GM21515 (cell line): ENCODE measurements at regions not wholly inside any gene's neighbourhood (a gene's known extent, or its start where the extent isn't known, plus 50 kb on each side); places are given as distances from the start of the nearest gene placed in this dataset.

Experiments
- ATAC-seq: cut with Tn5 transposase; IDR thresholded peaks from one replicate; pipeline ENCODE4 v1.9.1; 2021; ENCODE audit not compliant: unreplicated experiment

DNA sequence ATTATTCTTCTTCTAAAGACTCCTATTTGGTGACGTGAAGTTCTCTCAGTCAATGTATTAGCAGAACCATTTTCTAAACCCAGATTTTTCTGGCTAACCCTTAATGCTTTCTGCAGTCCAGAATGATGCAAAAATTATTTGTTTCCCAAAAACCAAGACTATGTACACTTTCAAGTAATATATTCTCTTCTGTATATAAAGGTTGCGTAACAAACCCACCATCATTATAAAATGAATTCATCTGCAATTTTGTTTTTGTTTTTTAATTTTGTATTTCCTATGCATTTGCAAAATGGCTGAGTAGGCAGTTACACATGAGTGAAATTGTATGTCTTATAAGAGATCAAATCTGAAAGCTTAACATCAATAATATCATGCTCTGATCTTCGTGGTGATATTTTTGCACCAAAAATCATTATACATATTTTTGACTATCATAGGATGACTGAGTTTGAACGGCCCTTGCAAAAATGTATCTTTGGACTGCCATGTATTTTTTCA is 593.6 kb downstream of the ZIC1 start:
- ATAC-seq = no peak

DNA sequence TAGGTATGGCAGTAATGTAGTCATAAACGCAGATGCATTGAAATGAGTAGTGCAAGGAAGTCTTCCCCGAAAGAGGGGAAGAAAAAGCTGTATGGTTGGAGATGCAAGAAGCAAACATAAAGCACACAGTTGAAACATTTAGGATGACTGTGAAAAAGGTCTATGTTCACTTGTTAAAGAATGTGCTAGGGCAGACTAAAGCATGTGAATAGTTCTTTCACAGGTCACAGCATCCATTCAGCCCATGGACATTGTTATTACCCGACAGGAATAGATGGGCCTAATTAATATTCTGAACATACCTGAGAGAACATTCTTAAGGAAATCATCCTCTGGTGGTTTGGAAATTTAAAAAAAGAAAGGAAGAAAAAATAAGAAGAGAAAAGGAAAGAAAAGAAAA is 595.2 kb downstream of the ZIC1 start:
- no peak for ATAC-seq

DNA sequence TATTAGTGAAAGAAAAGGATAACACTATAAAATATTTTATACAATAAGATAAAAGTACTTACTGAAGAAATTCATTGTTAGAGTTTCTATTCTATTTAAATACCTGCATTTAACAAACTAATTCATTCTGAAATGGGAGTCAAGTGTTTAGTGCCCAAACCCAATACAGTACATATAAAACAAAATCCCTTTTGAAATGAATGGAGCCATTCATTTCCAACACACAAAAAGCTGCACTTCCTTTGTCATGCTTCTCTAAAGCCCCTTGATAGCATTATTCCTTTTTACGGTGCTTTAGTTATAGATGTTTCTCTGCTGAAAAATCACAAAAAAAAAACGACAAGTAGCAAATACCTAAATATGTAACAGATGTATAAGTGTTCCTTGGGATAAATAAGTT is 596.3 kb downstream of the ZIC1 start:
- ATAC-seq = no peak

DNA sequence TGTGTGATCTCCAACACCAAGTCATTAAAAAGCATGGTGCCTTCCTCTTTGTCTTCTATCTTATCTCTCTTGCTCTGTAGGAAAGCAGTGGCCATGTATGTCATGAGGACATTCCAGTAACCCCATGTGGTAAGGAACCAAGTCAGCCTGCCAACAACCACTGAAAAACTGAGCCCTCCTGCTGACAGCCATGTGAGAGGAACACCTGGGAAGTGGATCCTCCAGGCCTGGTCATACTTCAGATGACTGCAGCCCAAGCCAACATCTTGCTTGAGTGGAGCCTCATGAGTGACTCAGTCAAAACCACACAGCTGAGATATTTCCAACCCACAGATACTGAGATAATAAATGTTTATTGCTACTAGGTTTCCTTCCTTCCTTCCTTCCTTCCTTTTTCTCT is 597.3 kb downstream of the ZIC1 start:
- no peak for ATAC-seq

DNA sequence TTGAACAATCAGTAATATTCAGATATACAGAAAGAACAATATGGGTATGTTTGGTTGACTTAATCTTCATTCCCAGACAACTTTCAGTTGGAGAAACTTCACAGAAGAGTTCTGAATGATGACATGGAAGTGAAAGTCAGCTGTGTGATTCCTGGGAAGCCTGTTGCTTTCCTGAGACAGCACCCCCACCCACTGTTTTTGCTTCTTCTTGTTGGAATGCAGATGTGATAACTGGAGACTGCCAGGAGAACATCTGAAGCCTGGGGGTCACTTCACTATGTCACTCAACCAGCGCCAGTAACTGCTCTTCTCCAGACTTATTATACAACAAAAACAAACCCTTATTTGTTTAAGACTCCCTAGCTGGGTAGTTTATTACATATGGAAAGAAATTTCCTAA is 599.4 kb downstream of the ZIC1 start:
- no peak for ATAC-seq

DNA sequence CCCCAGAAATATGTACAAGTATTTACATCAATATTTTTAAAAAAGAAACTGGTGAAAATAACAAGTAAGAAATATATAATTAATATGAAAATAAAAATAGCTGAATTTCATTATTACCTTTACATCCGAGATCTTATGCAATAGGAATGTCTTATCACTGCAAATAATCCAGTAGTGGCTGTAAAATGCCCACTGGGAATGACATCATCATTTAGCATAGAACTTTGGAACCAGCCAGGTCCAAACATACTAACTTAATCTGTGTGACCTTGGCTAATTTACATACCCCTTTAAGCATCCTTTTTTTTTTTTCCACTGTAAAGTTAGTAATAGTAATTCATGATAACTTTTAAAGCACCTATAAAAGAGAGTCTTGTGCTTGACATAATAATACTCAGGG is 611.7 kb downstream of the ZIC1 start:
- no peak for ATAC-seq

DNA sequence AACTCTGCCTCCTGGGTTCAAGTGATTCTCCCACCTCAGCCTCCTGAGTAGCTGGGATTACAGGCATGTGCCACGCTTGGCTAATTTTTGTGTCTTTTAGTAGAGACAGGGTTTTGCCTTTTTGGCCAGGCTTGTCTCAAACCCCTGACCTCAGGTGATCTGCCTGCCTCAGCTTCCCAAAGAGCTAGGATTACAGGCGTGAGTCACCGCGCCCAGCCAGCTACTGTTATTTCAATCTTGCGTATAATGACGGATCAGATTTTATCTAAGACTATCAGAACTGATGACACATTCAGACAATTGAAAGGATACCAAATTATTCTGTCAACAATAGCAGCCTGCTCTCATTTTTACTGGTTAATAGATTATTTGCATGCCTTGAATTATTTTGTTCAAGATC is 612.2 kb downstream of the ZIC1 start:
- ATAC-seq = no peak

DNA sequence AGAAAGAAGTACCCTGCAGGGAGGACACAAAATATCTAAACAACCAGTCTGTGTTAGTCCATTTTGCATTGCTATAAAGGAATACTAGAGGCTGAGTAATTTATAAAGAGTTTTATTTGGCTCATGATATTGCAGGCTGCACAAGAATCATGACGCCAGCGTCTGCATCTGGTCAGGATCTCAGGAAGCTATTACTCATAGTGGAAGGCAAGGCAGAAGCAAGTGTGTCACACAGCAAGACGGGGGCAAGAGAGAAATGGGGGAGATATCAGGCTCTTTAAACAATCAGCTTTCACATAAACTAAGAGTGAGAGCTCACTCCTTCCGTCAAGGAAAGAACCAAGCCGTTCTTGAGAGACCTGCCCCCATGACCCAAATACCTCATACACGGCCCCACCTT is 614.8 kb downstream of the ZIC1 start:
- ATAC-seq = no peak

DNA sequence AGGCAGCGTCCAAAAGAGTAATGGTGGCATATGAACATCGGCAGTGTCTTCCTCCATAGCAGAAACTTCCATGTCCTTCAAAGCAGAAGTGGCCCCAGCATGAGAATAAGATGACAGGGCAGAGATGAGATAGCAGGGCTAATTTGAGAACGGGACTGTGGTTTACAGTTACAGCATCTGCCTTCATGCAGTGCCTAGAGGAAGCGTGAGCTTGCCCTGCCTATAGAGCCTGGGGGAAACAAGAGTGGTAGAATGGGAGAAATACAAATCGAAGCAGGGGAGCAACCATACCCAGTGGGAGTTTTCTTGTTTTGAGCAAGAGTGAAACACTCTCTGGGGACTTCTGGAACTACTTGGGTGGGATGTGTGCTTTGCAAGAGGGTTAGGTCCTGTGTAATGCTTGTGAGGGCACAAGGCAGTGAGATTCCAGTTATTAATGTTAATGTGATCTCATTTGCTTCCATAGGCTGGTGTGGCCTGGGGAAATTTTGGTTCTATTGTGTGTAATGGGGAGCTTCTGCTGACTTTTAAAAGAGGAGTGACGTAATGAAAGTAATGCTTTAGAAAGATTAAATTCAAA is 616.9 kb downstream of the ZIC1 start:
- no peak for ATAC-seq

DNA sequence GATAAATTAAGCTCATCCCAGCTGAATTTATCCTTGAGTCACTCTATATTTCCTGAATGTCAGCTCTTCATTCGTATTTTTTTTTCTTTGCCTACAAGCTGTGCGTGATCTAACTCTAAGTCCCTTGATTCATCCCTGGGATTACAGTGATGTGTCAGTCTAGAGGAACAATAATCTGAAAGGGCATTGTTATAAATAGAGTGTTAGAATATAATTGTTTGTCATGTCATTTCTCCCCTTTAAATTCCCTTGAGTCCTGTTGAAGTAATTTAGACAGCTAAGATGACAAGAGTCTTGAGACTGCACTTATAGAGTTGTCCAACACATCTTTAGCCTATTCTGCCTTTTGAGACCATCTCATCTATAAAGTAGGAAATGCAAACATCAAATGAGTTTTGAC is 621.8 kb downstream of the ZIC1 start:
- no peak for ATAC-seq

DNA sequence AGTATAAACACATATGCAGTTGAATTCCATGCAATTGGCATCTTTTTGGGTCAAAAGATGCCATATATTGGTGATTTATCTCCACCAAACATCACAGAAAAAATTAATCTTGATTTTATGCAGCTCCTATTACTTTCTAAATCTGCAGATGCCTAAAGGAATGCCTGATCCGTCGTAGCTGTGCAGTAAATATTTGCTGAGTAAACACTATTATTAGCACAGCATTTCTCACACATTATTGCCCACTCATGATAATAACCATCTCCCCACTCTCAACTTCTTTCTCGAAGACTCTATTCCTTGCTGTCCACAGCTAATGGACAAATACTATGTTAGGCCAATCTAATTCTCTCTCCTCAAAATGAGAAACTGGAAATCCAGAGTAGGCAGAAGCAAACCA is 625.2 kb downstream of the ZIC1 start:
- no peak for ATAC-seq

DNA sequence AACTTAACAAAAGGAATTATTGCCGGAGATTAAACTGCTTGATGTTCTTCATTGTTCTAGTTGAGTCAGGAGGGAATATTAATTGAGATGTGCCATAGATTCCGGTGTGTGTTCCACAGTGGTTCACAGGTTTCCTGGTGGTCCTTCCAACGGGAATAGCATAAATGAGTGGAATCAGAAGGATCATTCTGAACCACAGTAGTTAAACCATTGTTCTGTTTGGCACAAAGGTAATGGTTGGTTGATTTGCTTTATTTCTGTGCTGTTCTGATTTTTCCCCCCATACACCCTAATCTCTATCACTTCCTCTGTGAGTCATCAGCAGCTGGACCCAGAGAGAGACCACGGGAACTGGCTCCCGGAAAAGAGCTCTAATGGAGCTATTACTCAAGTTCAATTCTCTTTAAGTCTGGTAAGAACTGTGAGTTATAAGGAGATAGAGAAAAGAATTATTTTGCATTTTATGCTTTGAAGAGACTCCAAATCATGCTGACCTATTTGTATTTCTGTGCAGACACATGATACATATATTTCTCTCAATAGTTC is 627.2 kb downstream of the ZIC1 start:
- ATAC-seq = no peak

DNA sequence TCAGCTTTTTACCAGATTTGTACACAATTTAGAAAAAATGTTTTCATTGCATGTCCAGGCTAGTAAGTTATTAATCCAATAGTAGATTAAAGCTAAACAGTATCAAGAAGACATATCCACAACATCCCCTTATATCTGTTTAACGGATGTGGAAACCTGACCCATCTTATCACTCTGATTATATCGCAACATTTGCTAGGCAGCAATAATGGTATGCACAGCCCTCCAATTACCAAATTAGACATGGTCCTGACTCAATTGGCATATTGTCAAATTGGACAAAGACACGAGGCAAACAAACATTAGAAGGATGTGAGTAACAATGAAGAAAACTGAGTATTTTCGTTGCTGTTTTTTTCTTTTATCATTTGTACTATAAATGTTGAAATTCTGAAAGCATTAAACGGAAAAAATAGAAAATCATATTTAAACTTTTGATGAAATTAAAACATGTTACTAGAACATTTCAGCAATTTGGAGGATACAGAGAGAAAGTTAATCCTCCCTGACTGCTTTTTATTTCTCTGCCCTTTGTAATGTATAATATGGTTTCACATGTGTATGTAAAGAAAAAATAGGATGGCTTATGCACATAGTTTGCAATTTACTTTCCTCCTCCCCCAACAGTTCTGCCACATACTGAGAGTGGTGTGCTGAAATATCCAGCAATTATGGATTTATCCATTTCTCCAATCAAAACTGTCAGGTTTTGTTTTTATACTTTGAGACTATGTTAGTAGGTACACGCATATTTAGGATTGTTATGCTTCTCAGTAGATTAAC is 633.7 kb downstream of the ZIC1 start:
- ATAC-seq = no peak

DNA sequence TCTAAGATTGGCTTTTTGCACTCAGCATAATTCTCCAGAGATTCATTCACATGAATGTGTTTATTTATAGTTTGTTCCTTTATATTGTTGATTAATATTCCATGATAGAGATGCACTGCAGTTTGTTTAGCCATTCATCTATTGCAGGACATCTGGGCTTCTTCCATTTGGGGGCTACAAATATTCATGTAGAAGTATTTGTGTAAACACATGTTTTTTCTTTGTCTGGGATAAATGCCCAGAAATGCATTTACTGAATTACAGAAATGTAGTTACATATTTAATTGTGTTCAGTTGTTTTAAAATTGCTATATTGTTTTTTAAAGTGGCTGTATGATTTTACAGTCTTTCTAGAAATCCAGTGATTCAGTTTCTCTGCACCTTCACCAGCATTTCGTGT is 635.0 kb downstream of the ZIC1 start:
- ATAC-seq = no peak

DNA sequence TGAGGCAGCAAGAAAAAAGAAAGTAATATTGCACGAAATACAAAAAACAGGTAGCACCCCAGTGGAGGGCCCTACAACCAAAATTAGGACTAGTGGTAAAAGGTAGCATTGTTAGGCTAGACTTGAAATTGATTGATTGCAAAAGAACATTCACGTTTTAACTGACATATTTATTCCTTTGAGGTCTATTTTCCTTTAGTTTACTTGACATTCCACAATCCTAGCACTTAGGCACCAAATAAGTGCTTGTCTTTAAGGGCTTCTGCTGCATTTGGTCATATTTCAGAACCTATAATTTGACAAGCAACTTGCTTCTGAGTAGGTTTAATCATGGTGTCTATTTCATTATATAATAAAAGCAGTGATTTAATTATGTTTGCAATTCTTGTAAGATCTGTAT is 642.7 kb upstream of the AGTR1 start:
- ATAC-seq = no peak

DNA sequence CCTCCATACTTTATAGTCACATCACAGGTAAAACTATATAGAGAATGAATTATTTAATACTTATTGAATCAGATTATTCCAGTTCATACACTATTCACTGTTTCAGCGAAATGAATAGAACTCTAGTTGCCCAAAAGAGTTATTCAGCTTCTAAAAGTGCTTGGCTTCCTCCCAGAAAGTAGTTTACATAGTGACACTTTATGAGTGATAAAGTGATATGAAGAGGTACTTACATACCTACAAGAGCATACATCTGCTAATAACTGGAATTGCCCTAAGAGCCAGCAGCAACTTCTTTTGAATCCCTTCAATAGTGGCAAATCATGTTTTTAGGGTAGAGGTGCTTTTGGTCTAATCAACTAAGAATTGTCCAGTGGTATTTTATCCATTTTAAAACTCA is 635.1 kb upstream of the AGTR1 start:
- ATAC-seq = no peak

DNA sequence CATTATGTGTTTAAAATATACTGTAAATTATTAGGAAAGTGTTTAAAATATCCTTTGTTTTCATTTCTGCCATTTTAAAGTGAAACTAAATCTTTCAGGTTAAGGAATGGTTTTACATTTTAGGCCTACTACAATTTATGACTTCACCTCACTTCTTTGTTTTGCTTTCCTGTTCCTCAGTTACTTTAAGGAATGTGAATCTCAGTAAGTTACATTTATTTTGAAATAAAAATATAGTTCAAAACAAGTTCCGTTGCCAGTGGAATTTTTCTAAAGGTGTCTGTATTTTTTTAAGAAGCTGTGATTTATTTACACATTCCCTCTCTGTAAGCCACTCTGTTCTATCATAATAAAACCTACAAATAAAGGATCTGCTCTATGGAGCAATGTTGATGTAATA is 630.9 kb upstream of the AGTR1 start:
- no peak for ATAC-seq

DNA sequence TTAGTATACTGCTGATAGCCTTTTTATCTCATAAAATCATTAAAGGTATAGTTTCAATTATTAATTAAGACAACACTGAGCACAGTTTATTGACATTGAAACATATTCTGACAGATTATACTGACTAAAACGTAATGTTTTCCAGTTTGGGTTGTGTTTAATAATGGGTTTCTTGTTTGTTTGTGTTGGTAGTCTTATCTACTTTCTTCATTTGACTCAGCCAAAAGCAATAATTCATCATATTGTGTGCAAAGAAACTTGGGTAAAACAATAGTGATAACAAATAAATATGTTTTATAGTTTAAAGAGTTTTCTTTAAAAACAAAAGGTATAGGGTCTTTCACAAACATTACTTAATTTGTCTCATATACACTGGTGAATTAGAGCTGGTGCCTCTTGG is 629.2 kb upstream of the AGTR1 start:
- no peak for ATAC-seq

DNA sequence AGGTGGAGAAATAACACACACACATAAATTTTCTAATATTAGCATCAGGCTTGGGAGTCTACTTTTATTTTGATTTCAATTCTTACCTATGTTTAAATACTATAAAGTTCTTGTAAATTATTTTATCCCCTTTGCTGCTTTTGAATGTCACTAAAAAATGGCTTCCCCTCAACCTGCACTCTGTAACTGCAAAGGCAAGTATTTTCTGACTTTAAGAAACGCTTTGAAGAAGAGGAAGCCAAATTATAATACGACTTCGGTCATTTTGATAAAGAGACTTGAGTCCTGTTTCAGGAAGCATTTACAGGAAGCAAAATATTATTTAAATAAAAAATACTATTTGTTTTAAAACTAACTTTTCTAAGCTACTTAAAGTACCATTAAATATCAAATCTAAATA is 627.7 kb upstream of the AGTR1 start:
- ATAC-seq = no peak

DNA sequence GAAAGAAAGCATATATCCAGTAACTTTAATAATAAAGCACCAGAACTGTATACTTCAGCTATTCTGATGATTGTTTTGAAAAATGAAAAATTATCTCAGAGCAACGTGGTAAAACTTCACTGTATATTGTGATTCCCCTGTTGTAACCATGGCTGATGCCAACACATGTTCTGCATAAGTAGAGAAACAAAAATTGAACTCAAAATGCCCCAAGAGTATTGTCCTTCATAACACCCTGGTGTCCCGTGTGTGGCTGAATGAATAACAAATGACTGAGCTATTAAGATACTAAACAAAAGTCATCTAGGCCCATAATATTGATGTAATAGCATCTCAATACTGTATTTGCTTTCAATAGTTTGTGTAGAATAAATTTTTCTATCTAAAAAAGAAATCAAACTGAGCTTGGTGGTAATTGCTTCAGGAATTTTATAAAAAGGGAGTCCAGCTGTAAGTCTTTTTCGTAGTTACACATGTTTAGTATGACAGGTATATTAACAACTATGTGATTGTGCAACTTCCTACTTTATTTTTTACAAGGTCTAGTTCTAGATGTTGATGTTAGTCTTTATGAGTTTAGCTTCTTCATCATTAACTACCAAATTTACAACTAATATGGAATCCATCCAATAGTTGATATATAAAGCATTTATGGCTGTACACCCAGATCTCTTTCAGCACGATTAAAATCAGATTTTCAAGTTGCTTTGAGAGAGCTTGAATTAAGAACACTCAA is 623.8 kb upstream of the AGTR1 start:
- no peak for ATAC-seq

DNA sequence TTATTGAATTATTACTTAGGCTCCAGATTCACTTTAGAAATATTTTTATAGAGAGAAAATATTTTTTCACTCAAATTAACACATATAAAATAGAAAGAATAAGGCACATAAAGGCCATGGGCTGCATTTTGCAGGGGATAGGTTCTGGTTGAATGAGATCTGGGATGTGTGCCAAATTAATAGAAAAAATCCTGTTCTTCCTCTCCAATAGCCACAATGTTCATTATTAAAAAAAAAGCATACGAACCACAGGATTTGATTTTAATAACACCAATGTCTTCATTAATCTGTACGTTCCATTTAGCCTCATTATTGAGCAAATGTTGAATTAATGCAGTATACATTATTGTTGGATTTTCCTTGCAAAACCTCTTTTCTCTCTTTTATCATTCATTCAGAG is 622.8 kb upstream of the AGTR1 start:
- ATAC-seq = no peak
